Ammon's horn (tissue), 1 donor: ENCODE measurements at regions not wholly inside any gene's neighbourhood (a gene's known extent, or its start where the extent isn't known, plus 50 kb on each side); places are given as distances from the start of the nearest gene placed in this dataset.
"Not testable (repeated sequence)": the region's sequence is repeated elsewhere in the genome, so short reads cannot be mapped to it uniquely, and the experiment has no call there.

Experiments used
- DNase-seq: peaks from one replicate; pipeline ENCODE4 v3.0.0-alpha.2; 2016; ENCODE audit warnings: low spot score

DNA sequence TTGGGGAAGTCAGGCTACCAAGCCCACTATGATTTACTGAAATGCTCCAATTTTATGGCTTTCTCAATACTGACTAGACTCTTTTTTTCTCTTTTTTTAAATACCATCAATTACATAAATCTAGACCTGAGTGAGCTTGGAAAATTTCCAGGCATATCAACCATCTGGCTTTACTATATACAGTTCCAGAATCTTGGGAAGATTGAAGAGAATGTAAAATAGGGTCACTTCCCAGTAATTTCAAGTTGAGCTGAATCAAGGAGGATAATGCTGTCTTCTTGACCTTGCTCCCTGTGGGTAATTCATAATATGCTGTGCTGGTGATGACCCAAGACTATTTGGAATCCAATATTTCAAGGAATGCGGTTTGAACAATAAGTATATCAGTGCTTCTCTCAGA, 108.1 kb downstream of the MAP3K21 start:
- DNase-seq = no peak

DNA sequence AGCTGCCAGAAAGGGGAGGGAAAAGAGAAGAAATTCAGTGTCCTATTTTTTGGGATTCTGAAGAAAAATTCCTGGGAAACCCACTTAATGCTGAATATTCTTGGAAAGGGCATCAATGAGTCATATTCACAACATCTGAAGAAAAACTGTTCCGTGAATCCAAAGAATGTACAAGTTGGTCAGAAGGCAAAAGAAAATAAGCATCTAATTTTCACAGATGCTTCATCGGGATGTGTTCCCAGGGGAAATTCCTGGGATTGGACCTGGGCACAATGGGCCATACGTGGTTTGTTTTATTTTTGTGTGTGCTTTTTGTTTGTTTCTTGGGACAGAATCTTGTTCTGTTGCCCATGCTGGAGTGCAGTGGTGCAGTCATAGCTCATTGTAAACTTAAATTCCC, 112.2 kb downstream of the MAP3K21 start:
- no peak for DNase-seq

DNA sequence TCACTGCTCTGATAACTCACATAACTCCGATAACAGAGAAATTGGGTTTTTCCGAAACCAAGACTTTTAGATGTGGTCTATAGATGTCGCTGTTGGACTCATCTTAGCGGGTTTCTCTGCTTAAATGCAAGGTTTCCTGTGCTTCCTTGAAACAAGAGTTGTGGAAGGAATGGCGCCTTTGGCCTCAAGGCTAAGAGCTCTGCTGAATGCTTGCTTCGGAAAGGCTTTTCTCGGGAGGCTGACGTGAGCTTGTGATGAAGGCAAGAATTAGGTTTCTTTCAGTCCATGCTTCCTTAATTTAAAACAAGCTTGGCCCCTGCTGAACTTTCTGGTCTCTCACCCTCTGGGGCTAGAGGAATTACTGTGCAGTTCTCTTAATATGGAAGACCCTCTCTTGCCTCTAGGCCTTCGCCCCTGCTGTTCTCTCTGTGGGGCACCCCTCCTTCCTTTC, 113.5 kb downstream of the MAP3K21 start:
- DNase-seq = peak; percentile 70

DNA sequence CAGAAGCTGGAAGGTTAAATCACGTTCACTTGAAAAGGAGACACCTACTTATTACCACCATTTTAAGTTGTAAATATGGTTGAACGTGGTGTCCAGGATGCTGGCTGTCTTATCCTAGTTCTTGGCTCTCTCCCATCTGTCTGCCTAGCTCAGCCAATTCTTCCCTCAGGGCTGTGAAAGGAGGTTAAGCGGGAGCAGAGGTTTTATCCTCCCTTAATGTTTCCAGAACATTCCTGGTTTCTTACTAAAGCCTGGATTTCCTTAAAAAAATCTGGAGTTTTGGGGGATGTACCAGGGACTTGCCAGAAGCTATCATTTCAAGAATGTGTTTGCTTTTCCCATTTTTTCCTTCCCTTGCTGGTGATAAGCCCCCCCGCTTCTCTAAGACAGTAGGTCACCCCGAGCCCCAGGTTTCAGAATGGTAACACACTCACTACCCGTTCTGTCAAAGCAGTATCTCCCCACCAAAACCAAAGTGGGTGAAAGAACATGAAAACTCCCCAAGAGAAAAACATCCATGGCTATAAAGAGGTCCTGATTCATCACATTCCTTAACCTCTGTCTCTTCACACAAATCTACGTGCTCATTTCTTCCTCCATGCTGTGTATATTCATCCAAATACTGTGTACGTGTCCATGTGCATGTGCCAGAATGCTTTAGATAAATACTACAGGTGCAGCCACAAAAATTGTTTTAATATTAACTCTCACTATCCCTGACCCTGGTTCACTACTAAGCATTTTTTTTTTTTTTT, 114.7 kb downstream of the MAP3K21 start:
- no peak for DNase-seq

DNA sequence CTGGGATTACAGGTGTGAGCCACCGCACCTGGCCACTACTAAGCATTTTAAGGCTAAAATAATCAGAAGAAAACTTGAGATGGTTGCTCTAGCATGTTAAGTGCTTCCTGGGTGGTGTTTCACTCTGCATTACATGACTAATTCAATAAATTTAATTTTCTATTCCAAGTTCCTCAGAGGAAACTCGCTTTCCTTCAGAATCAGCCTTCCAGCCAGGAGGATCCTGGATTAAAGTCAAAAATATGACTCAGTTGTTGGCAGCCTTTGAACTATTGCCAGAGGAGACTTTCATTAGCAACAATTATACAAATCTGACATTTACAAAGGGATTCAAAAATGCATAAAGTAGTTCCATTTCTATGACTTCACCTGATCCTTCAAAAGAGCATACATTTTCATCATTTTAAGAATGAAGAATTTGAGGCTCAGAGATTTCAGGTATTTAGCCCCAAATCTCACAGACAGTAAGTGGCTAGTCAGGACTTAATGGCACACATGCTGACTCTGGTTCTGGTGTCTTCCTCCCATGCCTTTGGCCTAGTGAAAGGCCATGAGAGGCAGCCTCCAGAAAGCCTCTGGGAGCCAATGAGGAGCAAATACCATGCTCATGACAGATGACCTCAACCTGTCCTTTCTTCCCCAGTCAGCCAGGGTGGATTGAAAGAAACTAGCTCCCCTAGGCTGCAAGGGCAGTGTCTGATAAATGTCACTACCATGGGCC, 115.7 kb downstream of the MAP3K21 start:
- DNase-seq = no peak

DNA sequence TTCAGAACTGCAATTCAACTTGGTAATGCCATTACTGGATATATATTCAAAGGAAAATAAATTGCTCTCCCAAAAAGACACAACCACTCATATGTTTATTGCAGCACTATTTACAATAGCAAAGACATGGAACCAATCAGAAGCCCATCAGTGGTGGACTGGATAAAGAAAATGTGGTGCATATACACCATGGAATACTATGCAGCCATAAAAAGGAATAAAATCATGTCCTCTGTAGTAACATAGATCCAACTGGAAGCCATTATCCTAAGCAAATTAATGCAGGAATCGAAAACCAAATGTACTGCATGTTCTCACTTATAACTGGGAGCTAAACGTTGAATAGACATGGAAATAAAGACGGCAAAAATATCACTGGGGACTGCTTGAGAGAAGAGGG, 117.0 kb downstream of the MAP3K21 start:
- DNase-seq = no peak

DNA sequence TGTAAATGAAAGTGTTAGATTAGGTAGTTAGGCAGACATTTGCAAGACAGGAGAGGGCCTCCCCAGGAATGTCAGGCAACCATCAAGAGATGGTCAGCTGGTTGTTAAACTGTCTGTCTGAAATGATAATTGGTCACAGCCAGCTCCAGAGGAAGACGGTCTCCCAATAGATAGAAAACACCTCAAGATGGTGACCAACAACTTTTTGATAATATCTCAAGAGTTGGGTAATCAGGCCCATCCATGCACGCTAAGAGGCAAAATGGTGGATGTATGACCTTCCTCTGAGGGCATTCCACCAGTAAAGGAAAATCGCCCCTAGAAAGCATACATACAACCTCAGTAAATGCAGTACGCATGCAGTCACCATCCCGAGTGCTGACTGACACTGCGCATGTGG, 118.2 kb downstream of the MAP3K21 start:
- DNase-seq = no peak

DNA sequence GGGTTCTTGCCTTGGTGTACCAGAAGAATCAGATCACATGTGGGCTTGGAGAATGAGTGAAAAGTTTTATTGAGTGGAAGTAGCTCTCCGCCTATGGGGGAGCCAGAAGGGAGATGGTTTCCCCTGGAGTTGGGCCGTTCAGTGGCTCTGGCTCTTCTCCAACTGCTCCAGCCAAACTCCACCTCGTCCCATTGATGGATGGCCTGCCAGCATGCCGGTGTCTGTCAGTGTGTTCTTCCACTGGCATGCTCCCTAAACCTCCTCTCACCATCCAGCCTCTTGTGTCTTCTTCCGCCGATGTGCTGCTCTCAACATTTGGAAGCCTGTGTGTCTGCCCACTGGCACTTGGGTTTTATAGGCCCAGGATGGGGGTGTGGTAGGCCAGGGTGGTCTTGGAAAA, 119.4 kb downstream of the MAP3K21 start:
- no peak for DNase-seq

DNA sequence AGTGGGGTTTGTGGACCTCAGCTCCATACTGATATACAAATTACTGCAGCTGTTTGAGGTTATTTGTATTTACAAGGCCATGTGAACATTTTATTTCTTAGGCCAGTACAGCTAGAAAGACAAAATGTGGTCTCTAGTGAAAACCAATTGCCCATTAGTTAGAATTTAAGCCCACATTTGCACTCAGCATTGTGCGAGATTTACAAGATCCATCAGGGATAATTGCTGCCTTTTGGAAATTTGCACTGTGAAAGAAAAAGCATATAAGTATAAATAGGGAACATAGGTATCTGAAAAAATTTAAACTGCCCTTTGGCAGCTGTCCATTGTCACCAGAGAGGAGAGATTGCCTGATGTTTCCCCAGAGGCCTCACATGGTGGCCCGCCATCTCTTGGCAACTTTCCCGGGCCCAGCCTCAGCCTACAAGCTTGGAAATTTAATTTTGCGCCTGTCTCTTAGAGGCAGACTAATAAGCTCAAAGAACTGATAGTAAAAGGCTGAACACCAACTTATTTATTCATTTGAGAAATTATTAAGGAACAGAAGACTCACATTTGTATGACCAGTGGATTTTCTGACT, 120.7 kb downstream of the MAP3K21 start:
- DNase-seq = no peak

DNA sequence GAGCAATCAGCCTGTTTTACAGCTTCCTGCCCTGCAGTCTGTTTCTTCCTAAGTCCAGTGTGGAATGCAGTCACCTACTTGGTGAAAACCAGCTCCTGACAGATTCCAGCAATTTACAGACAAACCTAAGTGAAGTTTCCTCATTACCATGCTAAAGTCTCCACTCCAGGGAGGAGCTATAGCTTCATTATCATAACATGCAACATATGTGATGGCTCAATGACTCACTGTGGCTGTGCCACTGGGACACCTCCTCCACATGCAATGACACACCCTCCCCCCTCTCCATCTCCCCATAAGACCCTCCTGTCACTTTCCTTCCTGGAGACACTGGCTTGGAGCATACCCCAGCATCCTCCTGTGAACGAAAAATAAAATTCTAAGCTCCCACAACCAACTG, 125.2 kb downstream of the MAP3K21 start:
- no peak for DNase-seq

DNA sequence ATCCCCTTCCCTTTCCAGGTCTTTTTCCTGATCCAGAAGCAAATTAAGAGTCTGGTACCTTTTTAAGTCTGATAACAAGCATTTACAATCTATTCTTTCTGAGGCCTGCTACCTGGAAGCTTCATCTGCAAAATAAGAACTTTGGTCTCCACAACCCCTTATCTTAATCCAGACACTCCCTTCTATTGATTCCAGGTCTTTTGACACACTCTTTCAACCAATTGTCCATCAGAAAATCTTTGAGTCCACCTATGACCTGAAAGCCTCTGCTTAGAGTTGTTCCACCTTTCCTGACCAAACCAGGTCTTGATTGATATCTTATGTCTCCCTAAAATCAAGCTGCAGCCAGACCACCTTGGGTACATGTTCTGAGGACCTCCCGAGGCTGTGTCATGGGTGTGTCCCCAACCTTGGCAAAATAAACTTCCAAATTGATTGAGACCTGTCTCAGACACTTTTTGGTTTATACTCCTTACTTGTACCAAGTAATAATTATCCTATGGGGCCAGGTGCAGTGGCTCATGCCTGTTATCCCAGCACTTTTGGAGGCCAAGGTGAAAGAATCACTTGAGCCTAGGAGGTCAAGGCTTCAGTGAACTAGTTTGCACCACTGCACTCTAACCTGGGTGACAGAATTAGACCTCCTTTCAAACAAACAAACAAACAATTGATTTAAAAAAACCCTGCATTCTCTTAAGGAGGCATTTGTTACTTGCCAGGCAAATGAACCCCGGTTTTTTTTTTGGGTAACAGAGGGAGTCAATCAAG, 126.1 kb downstream of the MAP3K21 start:
- DNase-seq = no peak

DNA sequence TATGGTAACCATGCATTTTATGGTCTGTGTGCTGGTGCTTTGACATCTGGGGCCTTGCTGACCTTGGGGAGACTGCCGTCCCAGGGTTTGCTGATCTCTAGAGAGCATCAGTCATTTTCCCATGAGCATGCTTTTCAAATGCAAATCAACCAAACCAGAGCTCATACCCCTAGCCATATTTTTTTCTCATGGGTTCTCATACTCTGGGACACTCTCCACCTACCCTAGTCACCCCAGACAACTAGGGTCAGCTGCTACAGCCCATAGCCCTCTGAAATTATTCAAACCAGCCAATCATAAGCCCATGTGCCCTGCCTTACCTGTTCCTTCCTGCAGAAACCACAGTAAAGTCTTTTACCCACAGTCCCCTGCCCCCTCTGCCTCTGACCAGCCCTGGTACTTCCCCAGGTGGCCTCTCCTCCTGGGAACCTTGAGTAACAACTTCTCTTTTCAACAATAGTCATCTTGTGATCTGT, 132.0 kb downstream of the MAP3K21 start:
- DNase-seq = no peak

DNA sequence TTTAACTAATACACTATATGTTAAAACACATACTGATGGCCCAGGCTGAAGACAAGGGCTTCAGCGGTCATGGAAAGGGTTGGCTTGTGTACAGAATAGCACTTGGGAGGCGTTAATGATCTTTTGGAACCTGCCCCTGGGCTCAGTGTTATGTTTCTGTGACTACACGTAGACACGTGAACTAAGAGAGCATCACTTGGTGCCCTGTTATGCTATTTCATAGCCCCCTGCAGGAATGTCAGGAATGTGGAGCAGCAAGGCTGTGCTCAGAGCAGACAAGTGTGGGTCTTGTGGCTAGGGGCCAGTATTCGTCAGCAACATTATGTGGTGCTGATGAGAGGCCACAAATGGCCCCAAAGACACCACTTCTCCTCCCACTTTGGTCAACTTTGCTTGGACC, 132.4 kb downstream of the MAP3K21 start:
- no peak for DNase-seq

DNA sequence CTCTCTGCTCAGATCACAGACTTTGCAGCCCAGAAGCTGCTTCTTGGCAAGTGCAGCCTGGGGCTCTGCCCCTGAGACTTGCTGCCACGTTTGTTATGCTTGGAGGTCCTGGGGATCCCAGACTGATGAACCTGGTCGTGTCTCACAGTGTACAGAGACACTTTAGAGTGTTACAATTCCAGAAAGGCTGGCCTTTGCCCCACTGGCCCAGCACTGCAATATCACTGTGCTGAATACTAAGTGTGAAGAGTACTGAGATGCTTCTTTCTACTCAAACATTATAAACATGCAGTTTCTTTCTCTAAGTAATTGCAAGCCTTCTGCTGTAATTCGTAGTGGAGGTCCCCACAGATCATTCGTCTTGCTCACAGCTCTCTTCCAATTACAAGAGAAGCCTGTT, 133.2 kb downstream of the MAP3K21 start:
- no peak for DNase-seq

DNA sequence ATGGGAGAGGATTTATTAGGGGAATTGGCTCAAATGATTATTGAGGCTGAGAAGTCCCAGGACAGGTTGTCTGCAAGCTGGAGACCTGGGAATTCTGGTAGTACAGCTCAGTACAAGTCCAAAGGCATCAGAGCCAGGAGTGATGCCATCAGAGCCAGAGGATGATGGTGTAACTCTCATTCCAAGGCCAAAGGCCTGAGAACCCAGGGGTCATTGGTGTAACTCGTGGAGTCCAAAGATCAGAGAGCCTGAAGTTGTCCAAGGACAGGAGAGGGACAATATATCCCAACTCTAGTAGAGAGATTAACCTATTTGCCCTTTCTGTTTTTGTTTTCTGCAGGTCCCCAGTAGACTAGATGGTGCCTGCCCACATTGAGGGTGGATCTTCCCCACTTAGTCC, 134.3 kb downstream of the MAP3K21 start:
- no peak for DNase-seq

DNA sequence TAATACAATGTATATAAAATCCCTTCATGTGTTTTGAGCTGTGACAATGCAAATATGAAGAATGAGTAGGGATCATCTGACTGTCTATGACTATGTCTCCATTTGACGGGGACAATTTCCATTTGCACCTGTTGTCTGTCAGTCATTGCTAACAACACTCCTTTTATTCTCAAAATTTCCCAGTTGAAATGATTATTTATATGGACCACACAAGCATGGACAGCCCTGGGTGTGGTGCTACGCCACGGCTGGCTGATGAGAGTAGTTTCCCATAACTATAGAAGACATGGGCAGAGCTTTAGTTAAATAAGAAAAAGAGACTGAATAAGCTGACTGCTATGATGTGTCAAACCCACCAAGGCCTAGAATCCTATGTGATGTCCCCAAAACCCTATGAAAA, 135.8 kb downstream of the MAP3K21 start:
- DNase-seq = no peak

DNA sequence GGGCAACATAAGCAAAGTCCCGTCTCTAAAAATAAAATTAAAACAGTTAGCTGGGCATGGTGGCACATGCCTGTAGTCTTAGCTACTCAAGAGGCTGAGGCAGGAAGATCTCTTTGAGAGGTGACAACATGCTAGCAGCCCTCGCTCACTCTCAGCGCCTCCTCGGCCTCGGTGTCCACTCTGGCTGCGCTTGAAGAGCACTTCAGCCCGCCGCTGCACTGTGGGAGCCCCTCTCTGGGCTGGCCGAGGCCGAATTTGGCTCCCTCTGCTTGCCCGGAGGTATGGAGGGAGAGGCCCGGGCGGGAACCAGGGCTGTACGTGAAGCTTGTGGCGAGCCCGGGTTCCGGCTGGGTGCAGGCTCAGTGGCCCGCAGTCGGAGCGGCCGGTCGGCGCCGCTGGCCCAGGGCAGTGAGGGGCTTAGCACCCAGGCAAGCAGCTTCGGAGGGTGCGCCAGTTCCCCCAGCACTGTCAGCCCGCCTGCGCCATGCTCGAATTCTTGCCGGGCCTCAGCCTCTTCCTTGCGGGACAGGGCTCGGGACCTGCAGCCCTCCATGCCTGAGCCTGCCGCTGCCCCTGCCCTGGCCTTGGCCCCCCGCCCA, 138.3 kb downstream of the MAP3K21 start:
- DNase-seq = no peak

DNA sequence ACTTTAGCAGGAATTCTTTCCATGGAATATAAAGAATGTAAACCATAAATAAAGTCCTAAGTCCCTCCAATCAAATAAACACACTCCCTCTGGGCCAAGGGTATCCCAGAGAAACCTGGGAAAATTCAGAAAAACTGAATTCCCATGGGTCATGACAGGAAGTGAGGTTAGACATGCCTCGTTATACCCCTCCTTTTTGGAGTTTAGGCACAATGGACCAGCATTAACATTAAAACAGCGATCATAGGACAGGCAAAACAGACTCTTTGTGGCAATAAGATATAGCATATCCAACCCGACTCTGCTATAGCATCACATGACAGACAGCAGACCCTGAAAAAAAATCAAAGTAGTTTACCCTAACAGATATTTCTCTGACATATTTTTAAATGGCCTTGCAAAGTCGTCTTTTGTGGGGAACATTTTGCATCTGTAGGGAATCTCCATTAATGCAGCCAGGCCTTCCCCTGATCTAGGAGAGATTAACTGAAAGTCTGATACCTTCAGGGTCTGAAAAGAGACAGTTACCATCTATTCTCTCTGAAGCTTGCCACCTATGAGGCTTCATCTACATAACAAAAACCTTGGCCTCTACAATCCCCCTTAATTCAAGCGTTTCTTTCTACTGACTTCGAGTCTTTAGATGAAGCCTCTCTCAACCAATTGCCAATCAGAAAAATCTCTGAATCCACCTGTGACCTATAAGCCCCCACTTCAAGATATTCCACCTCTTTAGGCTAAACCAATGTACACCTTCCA, 143.0 kb upstream of the KCNK1 start:
- no peak for DNase-seq

DNA sequence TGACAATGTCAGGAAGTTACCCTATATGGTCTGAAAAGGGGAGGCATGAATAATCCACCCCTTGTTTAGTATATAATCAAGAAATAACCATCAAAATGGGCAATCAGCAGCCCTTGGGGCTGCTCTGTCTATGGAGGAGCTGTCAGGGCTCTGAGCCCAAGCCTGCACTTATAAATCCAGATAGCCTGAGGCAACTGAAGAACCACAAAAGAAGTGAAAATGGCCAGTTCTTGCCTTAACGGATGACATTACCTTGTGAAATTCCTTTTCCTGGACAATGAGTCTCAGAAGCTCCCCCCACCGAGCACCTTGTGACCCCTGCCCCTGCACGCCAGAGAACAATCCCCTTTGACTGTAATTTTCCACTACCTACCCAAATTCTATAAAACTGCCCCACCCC, 142.1 kb upstream of the KCNK1 start:
- not testable (repeated sequence) for DNase-seq

DNA sequence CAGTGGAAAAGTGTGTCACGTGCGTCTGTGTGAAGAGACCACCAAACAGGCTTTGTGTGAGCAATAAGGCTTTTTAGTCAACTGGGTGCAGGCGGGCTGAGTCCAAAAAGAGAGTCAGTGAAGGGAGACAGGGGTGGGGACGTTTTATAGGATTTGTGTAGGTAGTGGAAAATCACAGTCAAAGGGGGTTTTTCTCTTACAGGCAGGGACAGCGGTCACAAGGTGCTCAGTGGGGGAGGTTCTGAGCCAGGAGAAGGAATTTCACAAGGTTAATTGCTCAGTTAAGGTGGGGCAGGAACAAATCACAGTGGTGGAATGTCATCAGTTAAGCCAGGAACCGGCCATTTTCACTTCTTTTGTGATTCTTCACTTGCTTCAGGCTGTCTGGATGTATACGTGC, 141.1 kb upstream of the KCNK1 start:
- DNase-seq = not testable (repeated sequence)

DNA sequence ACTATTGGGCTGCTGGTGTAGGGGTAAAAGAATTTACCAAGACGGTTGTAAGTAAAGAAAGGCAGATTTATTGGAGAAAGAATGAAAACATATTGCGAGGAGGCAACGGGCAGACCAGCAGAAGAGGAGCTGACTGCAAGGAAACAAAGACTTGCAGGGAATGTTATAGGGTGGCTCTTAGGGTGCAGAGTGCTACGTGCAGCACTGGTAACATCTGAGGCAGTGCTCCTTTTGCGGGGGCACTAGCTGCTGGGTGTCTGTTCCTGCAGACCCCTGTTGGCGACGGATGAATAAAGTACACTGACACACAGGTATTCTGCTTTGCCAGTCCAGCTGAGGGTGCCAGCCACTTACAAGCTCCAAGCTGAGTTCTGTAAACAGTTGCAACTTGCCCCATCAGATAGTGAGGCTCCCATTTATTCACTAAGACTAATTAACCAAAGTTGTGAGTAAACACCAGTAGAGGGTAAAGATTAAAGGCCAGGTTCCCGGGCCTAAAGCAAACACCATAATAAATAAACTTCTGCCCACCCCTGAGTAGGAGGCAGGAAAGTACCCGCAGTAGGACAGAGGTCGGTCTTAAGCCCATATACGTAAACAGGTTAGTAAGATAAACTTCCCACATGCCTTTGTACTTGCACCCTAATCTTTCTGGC, 140.2 kb upstream of the KCNK1 start:
- no peak for DNase-seq
